ENCODE measurements at regions not wholly inside any gene's neighbourhood (a gene's known extent, or its start where the extent isn't known, plus 50 kb on each side); places are given as distances from the start of the nearest gene placed in this dataset.

- Histone ChIP-seq H3K36me3 (no peaks in the 10 kb centered on the region), H3K27ac (no peak overlapping the region), H3K4me3 (ENCODE audit: low read depth in 1 of 2, low read length in 1 of 2) (no peak overlapping the region), H3K9me3 (no peaks in the 10 kb centered on the region), H3K4me1 (ENCODE audit: control insufficient read depth in 1 of 2, insufficient read depth in 1 of 2, low read depth in 1 of 2, low read length in 1 of 2) (peaks cover 9 to 12% of the 10 kb centered on the region in 2 experiments), H3K27me3 (no peaks in the 10 kb centered on the region)
- no peak for TF ChIP-seq CTCF (IDR thresholded peaks at IDR 0.05)
Measured at GRCh38 chr2:144943986-144944385, 424.1 kb upstream of the ZEB2 start.

- no peak overlapping the region for H3K4me3 ChIP-seq (ENCODE audit: low read depth in 1 of 2, low read length in 1 of 2)
- peaks cover 9 to 12% of the 10 kb centered on the region in 2 experiments for H3K4me1 ChIP-seq (ENCODE audit: control insufficient read depth in 1 of 2, insufficient read depth in 1 of 2, low read depth in 1 of 2, low read length in 1 of 2)
- H3K9me3 ChIP-seq, result no peaks in the 10 kb centered on the region
- no peak for TF ChIP-seq CTCF (IDR thresholded peaks at IDR 0.05)
- no peak overlapping the region for H3K27ac ChIP-seq
- H3K27me3 ChIP-seq, result no peaks in the 10 kb centered on the region
- no peaks in the 10 kb centered on the region for H3K36me3 ChIP-seq
Measured at GRCh38 chr2:144943293-144943941, 423.5 kb upstream of the ZEB2 start.

- H3K9me3 ChIP-seq, result no peaks in the 10 kb centered on the region
- no peaks in the 10 kb centered on the region for H3K27me3 ChIP-seq
- H3K4me3 ChIP-seq (ENCODE audit: low read depth in 1 of 2, low read length in 1 of 2), result no peak overlapping the region
- TF ChIP-seq CTCF (IDR thresholded peaks at IDR 0.05), result no peak
- H3K4me1 ChIP-seq (ENCODE audit: control insufficient read depth in 1 of 2, insufficient read depth in 1 of 2, low read depth in 1 of 2, low read length in 1 of 2), result peaks cover 9 to 12% of the 10 kb centered on the region in 2 experiments
- H3K27ac ChIP-seq, result no peak overlapping the region
- H3K36me3 ChIP-seq, result no peaks in the 10 kb centered on the region
Measured at GRCh38 chr2:144942516-144943256, 422.8 kb upstream of the ZEB2 start.

GRCh38 chr2:144941743-144942488 lies 422.0 kb upstream of the ZEB2 start:
- Histone ChIP-seq H3K27me3 (no peaks in the 10 kb centered on the region), H3K36me3 (no peaks in the 10 kb centered on the region), H3K27ac (no peak overlapping the region), H3K4me3 (ENCODE audit: low read depth in 1 of 2, low read length in 1 of 2) (no peak overlapping the region), H3K9me3 (no peaks in the 10 kb centered on the region), H3K4me1 (ENCODE audit: control insufficient read depth in 1 of 2, insufficient read depth in 1 of 2, low read depth in 1 of 2, low read length in 1 of 2) (peaks cover 9 to 10% of the 10 kb centered on the region in 2 experiments)
- TF ChIP-seq CTCF (IDR thresholded peaks at IDR 0.05), result no peak

GRCh38 chr2:144939590-144939989 lies 419.7 kb upstream of the ZEB2 start:
- Histone ChIP-seq H3K4me1 (ENCODE audit: control insufficient read depth in 1 of 2, insufficient read depth in 1 of 2, low read depth in 1 of 2, low read length in 1 of 2) (no peaks in the 10 kb centered on the region), H3K27me3 (no peaks in the 10 kb centered on the region), H3K36me3 (no peaks in the 10 kb centered on the region), H3K27ac (no peak overlapping the region), H3K4me3 (ENCODE audit: low read depth in 1 of 2, low read length in 1 of 2) (no peak overlapping the region), H3K9me3 (no peaks in the 10 kb centered on the region)
- TF ChIP-seq CTCF (IDR thresholded peaks at IDR 0.05), result no peak

Data from neutrophil (primary cell).